NCI-H128 (cell line): ENCODE measurements at regions not wholly inside any gene's neighbourhood (a gene's known extent, or its start where the extent isn't known, plus 50 kb on each side); places are given as distances from the start of the nearest gene placed in this dataset.

ENCODE experiments used
- DNase-seq: peaks from one replicate; lab custom pipeline; 2025; ENCODE audit not compliant: unreplicated experiment; lab: John Stamatoyannopoulos, UW

GRCh38 chr2:65711863-65712262 lies 279.5 kb upstream of the SPRED2 start:
- DNase-seq: no peak

GRCh38 chr2:65710779-65711295 lies 278.4 kb upstream of the SPRED2 start:
- no peak for DNase-seq

GRCh38 chr2:65710356-65710755 lies 278.0 kb upstream of the SPRED2 start:
- no peak for DNase-seq

- no peak for DNase-seq
Observed at GRCh38 chr2:65708086-65708485, 275.7 kb upstream of the SPRED2 start.

- no peak for DNase-seq
Observed at GRCh38 chr2:65706411-65706810, 274.0 kb upstream of the SPRED2 start.

- no peak for DNase-seq
Observed at GRCh38 chr2:65701191-65701590, 268.8 kb upstream of the SPRED2 start.

GRCh38 chr2:65700720-65701119 lies 268.3 kb upstream of the SPRED2 start:
- no peak for DNase-seq

GRCh38 chr2:65700004-65700651 lies 267.7 kb upstream of the SPRED2 start:
- no peak for DNase-seq

- DNase-seq: no peak
Observed at GRCh38 chr2:65691816-65692215, 259.4 kb upstream of the SPRED2 start.

- no peak for DNase-seq
Observed at GRCh38 chr2:65688141-65688886, 255.9 kb upstream of the SPRED2 start.

GRCh38 chr2:65687614-65688013 lies 255.2 kb upstream of the SPRED2 start:
- no peak for DNase-seq

- no peak for DNase-seq
Observed at GRCh38 chr2:65686928-65687521, 254.6 kb upstream of the SPRED2 start.

GRCh38 chr2:65681503-65681902 lies 249.1 kb upstream of the SPRED2 start:
- DNase-seq: no peak

GRCh38 chr2:65678779-65679391 lies 246.5 kb upstream of the SPRED2 start:
- DNase-seq: no peak

- no peak for DNase-seq
Observed at GRCh38 chr2:65675350-65675749, 243.0 kb upstream of the SPRED2 start.

GRCh38 chr2:65671670-65672242 lies 239.4 kb upstream of the SPRED2 start:
- DNase-seq: no peak

- DNase-seq: no peak
Observed at GRCh38 chr2:65669574-65669973, 237.2 kb upstream of the SPRED2 start.

GRCh38 chr2:65668744-65669143 lies 236.3 kb upstream of the SPRED2 start:
- no peak for DNase-seq

GRCh38 chr2:65666156-65666725 lies 233.8 kb upstream of the SPRED2 start:
- DNase-seq: no peak

- no peak for DNase-seq
Observed at GRCh38 chr2:65664931-65665330, 232.5 kb upstream of the SPRED2 start.

GRCh38 chr2:65663831-65664407 lies 231.5 kb upstream of the SPRED2 start:
- no peak for DNase-seq
